ENCODE measurements at regions not wholly inside any gene's neighbourhood (a gene's known extent, or its start where the extent isn't known, plus 50 kb on each side); places are given as distances from the start of the nearest gene placed in this dataset.

DNA sequence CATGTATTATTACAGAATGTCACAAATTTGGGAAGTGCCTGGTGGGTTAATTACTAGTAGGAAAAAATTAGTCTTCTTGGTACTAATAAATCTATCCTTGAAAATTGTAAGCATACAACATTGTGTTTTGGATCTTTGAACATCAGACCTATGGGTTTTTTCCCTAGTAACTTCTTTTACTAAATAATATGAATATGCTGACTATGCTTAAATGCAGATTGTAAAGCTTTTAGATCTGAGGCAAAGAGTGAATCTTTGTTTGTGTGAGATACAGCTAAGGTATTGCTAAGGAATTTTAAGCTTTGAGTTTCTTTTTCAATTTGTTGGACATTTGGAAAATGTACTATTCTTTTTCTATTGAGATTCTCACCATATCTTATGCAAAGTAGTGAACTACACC is 390.6 kb upstream of the CCNH start:
- TF ChIP-seq EZH2 (IDR thresholded peaks at IDR 0.05; ENCODE audit: insufficient read depth, poor library complexity, severe bottlenecking) = no peak
- no peak for TF ChIP-seq EZH2phosphoT487 (IDR thresholded peaks at IDR 0.05; ENCODE audit: insufficient read depth, low read depth)

All from GM23248 (cell line).